GM12878 (cell line): ENCODE measurements at regions not wholly inside any gene's neighbourhood (a gene's known extent, or its start where the extent isn't known, plus 50 kb on each side); places are given as distances from the start of the nearest gene placed in this dataset.

Experiments
- ATAC-seq: fragments of 200-7000 bp; cut with Tn5 transposase; 3 replicates; pipeline ENCODE4 v1.9.1; 2020; ENCODE audit warnings: mild to moderate bottlenecking, moderate library complexity
- BruUV-seq: library from RNA; stranded (reverse); fragments of 400-500 nt; replicated peaks from 2 replicates; lab custom pipeline; 2021; lab: Mats Ljungman, UMichigan
- CTCF ChIA-PET: fragments of 300-600 bp; sonication (Branson Sonifier 250); formaldehyde crosslinking; extraction: SDS; loops from one replicate; lab custom pipeline; 2021; ENCODE audit warnings: inconsistent platforms; lab: Yijun Ruan, JAX
- POLR2A ChIA-PET: fragments of 350-600 bp; formaldehyde crosslinking; extraction: SDS; loops from one replicate; lab custom pipeline; 2021; ENCODE audit warnings: inconsistent platforms; lab: Charles Lee
- RAD21 ChIA-PET: fragments of 300-600 bp; sonication (Branson Sonifier 250); formaldehyde crosslinking; loops from one replicate; lab custom pipeline; 2023; ENCODE audit warnings: antibody characterized with exemption; ENCODE audit not compliant: unreplicated experiment; lab: Charles Lee
- SMC1A ChIA-PET: fragments of 300-600 bp; sonication (Branson Sonifier 250); formaldehyde crosslinking; loops from one replicate; lab custom pipeline; 2023; ENCODE audit not compliant: unreplicated experiment, uncharacterized antibody; lab: Charles Lee
- DNase-seq: peaks from one replicate; pipeline ENCODE4 v3.0.0-alpha.2; 2011; ENCODE audit warnings: low read depth, low spot score
- FAIRE-seq: peaks from 3 replicates; lab custom pipeline; 2011; peaks lifted over from hg19 to GRCh38; lab: Jason Lieb, UNC
- H2AFZ ChIP-seq: 2 replicates; pipeline ENCODE4 v1.6.0; 2011; ENCODE audit warnings: low read depth, low read length, control low read depth; ENCODE audit not compliant: control insufficient read depth
- H3K27ac ChIP-seq: 2 replicates; pipeline ENCODE4 v1.5.1; 2011; ENCODE audit warnings: control low read depth; ENCODE audit not compliant: control insufficient read depth, insufficient read depth
- H3K27me3 ChIP-seq, 2 experiments: replicated peaks in 1 of 2; 2 replicates each; pipeline versions ENCODE4 v1.6.0 to v1.6.1; 2011; ENCODE audit warnings: low read length in 1 of 2; ENCODE audit not compliant: control insufficient read depth in 2 of 2, insufficient read depth in 2 of 2
- H3K36me3 ChIP-seq, 2 experiments: 2 replicates each; pipeline ENCODE4 v1.5.1; 2011; ENCODE audit warnings: low read length in 1 of 2; ENCODE audit not compliant: control insufficient read depth in 2 of 2, insufficient read depth in 2 of 2
- H3K4me1 ChIP-seq: 2 replicates; pipeline ENCODE4 v1.6.1; 2011; ENCODE audit warnings: mild to moderate bottlenecking, low read length, moderate library complexity, mixed read lengths; ENCODE audit not compliant: control insufficient read depth, insufficient read depth
- H3K4me2 ChIP-seq: 2 replicates; pipeline ENCODE4 v1.6.0; 2011; ENCODE audit warnings: control low read depth; ENCODE audit not compliant: control insufficient read depth, insufficient read depth
- H3K4me3 ChIP-seq: fragments of 200-600 bp; sonication (generic); 2 replicates; pipeline ENCODE4 v1.5.1; 2016
- H3K79me2 ChIP-seq: 2 replicates; pipeline ENCODE4 v1.6.0; 2011; ENCODE audit warnings: low read length; ENCODE audit not compliant: control insufficient read depth, insufficient read depth
- H3K9ac ChIP-seq: 2 replicates; pipeline ENCODE4 v1.8.0; 2011; ENCODE audit warnings: low read length, control low read depth, mixed read lengths; ENCODE audit not compliant: control insufficient read depth, insufficient read depth
- H3K9me3 ChIP-seq: replicated peaks from 3 replicates; pipeline ENCODE4 v1.5.1; 2011; ENCODE audit warnings: mild to moderate bottlenecking, low read length; ENCODE audit not compliant: control insufficient read depth, insufficient read depth
- H4K20me1 ChIP-seq: 2 replicates; pipeline ENCODE4 v1.6.0; 2011; ENCODE audit not compliant: control insufficient read depth, insufficient read depth
- FOS ChIP-seq: IDR thresholded peaks from 3 replicates; pipeline ENCODE4 v1.6.1; 2011; ENCODE audit warnings: borderline replicate concordance; ENCODE audit not compliant: insufficient read length; ENCODE audit errors: extremely low read depth
- IKZF2 ChIP-seq, 2 experiments: fragments of 450-650 bp; IDR thresholded peaks; 2 replicates each; pipeline ENCODE4 v1.6.1; 2017; ENCODE audit warnings: mild to moderate bottlenecking in 2 of 2, moderate library complexity in 2 of 2
- MLLT1 ChIP-seq: fragments of 450-650 bp; IDR thresholded peaks from 2 replicates; pipeline ENCODE4 v1.6.1; 2016; ENCODE audit warnings: mild to moderate bottlenecking
- MTA3 ChIP-seq: IDR thresholded peaks from 2 replicates; pipeline ENCODE4 v1.6.1; 2012; ENCODE audit warnings: low read length, inconsistent platforms, borderline replicate concordance
- MYB ChIP-seq: fragments of 150-350 bp; IDR thresholded peaks from 2 replicates; pipeline ENCODE4 v1.6.1; 2014; ENCODE audit warnings: mild to moderate bottlenecking, low read depth, low read length, borderline replicate concordance
- POU2F2 ChIP-seq: IDR thresholded peaks from 3 replicates; pipeline ENCODE4 v1.6.1; 2011; ENCODE audit warnings: low read depth, mild to moderate bottlenecking, low read length, borderline replicate concordance
- SREBF1 ChIP-seq: IDR thresholded peaks from 2 replicates; pipeline ENCODE4 v1.6.1; 2012; ENCODE audit warnings: mild to moderate bottlenecking, low read length
- TBL1XR1 ChIP-seq: IDR thresholded peaks from 2 replicates; pipeline ENCODE4 v1.6.1; 2012; ENCODE audit warnings: low read depth, low read length, improper control_type of control experiment
- ZNF592 ChIP-seq: fragments of 450-650 bp; IDR thresholded peaks from 2 replicates; pipeline ENCODE4 v1.6.1; 2017; ENCODE audit warnings: mild to moderate bottlenecking, moderate library complexity
- WGBS: methylation state at CpG from one replicate; pipeline ENCODE4 v1.1.6; 2016; ENCODE audit warnings: low lambda C conversion rate; ENCODE audit not compliant: insufficient replicate concordance, insufficient coverage; ENCODE audit errors: missing lambda C conversion rate; 5-methylcytosine and 5-hydroxymethylcytosine counted together
- in situ Hi-C: fragments of 300-500 bp; cut with MboI; formaldehyde crosslinking; loops from 9 replicates; pipeline ENCODE4 v1.14.3; 2018; ENCODE audit warnings: mixed read lengths
- intact Hi-C: fragments of 100-400 bp; cut with micrococcal nuclease; formaldehyde crosslinking; loops from one replicate; pipeline ENCODE4 v1.14.2; 2022; ENCODE audit not compliant: unreplicated experiment

GRCh38 chr4:163611182-163611581 lies 116.7 kb downstream of the TMA16 start:
- peaks cover 33% of the 10 kb centered on the region for H3K4me1 ChIP-seq
- intact Hi-C loops = no loop called here
- ChIA-PET RAD21 (interaction anchor here (1.1 to 3.7 kb wide), 7 partner anchors 12 to 55 kb away, joined by 3 to 26 read pairs (median 5); no protein-coding TSS in a partner anchor), CTCF (interaction anchor here (0.8 to 1.5 kb wide), 8 partner anchors 9 to 143 kb away, joined by 3 to 6 read pairs (median 3); no protein-coding TSS in a partner anchor), POLR2A (interaction anchor here (1.0 to 1.7 kb wide), 3 partner anchors 18 to 53 kb away, joined by 3 to 4 read pairs (median 3); no protein-coding TSS in a partner anchor), SMC1A (interaction anchor here (1.4 to 6.5 kb wide), 10 partner anchors 11 to 67 kb away, joined by 3 to 52 read pairs (median 8); no protein-coding TSS in a partner anchor)
- TF ChIP-seq POU2F2 (0 out of 3 replicates have a peak, but pooled peaks have one; percentile 14), SREBF1 (no peak)
- peak overlapping the region; percentile 49 for H3K4me2 ChIP-seq
- peak overlapping the region; percentile 38 for H3K27ac ChIP-seq
- no peak for FAIRE-seq
- H3K4me3 ChIP-seq = no peak overlapping the region
- in situ Hi-C loops = no loop called here
- no peaks in the 10 kb centered on the region for H4K20me1 ChIP-seq
- no peaks in the 10 kb centered on the region; the same call in 2 of the 3 replicates for H3K9me3 ChIP-seq
- H3K79me2 ChIP-seq = no peaks in the 10 kb centered on the region
- H3K36me3 ChIP-seq = no peaks in the 10 kb centered on the region
- peak; percentile 51 for ATAC-seq
- DNase-seq = no peak
- no peak overlapping the region for H2AFZ ChIP-seq
- H3K9ac ChIP-seq = no peak overlapping the region
- no peaks in the 10 kb centered on the region for H3K27me3 ChIP-seq
- WGBS = 27% methylated on average over 3 of the region's 3 CpGs
- BruUV-seq = no TSS peak

- Histone ChIP-seq H3K4me3 (no peak overlapping the region), H3K79me2 (no peaks in the 10 kb centered on the region), H3K9me3 (no peaks in the 10 kb centered on the region; the same call in 2 of the 3 replicates), H3K4me1 (peaks cover 25% of the 10 kb centered on the region), H3K9ac (no peak overlapping the region; the same call in 1 of the 2 replicates), H3K36me3 (no peaks in the 10 kb centered on the region), H3K4me2 (peak overlapping the region; percentile 49), H2AFZ (peak overlapping the region; percentile 20), H3K27me3 (no peaks in the 10 kb centered on the region), H3K27ac (peak overlapping the region; percentile 38), H4K20me1 (no peaks in the 10 kb centered on the region)
- ChIA-PET POLR2A (interaction anchor here (0.7 to 1.7 kb wide), 3 partner anchors 19 to 52 kb away, joined by 3 to 4 read pairs (median 3); no protein-coding TSS in a partner anchor), SMC1A (interaction anchor here (1.0 to 6.5 kb wide), 10 partner anchors 12 to 62 kb away, joined by 3 to 52 read pairs (median 8); no protein-coding TSS in a partner anchor), CTCF (interaction anchor here (0.8 to 1.7 kb wide), 9 partner anchors 9 to 69 kb away, joined by 3 to 7 read pairs (median 4); no protein-coding TSS in a partner anchor), RAD21 (interaction anchor here (0.9 to 3.7 kb wide), 5 partner anchors 13 to 52 kb away, joined by 3 to 26 read pairs (median 10); no protein-coding TSS in a partner anchor)
- peak; percentile 83 for ATAC-seq
- BruUV-seq = no TSS peak
- DNase-seq = no peak
- FAIRE-seq = no peak
- 0% methylated on average over 2 of the region's 2 CpGs for WGBS
- intact Hi-C loops = no loop called here
- in situ Hi-C loops = no loop called here
- TF ChIP-seq MTA3 (peak; percentile 36; the same call in 1 of the 2 replicates), TBL1XR1 (no peak), ZNF592 (no peak), MYB (no peak), FOS (no peak), IKZF2 (IDR thresholded peaks at IDR 0.05) (0 out of 4 replicates have a peak, but pooled peaks of 1 of the 2 experiments have one; percentile 18), MLLT1 (no peak)
These were observed 117.4 kb downstream of the TMA16 start for GRCh38 chr4:163611784-163612445.
